Esophagus muscularis mucosa (tissue), 4 donors: ENCODE measurements at regions not wholly inside any gene's neighbourhood (a gene's known extent, or its start where the extent isn't known, plus 50 kb on each side); places are given as distances from the start of the nearest gene placed in this dataset.

Experiments used
- DNase-seq: peaks from one replicate; pipeline ENCODE4 v3.0.0-alpha.2; 2017; ENCODE audit errors: extremely low spot score
- H3K27ac ChIP-seq, 4 donors: fragments of 200-600 bp; sonication (generic); replicated peaks in 1 of 4; 1 replicate in 3 of 4; 2 replicates in 1 of 4; pipeline ENCODE4 v1.5.1; 2016 to 2019; ENCODE audit warnings: mild to moderate bottlenecking in 1 of 4
- H3K27me3 ChIP-seq, 4 donors: fragments of 200-600 bp; sonication (generic); one replicate each; pipeline versions ENCODE4 v1.5.1 to v1.6.0; 2016 to 2019
- H3K36me3 ChIP-seq, 4 donors: fragments of 200-600 bp; sonication (generic); one replicate each; pipeline ENCODE4 v1.5.1; 2016 to 2019
- H3K4me1 ChIP-seq, 4 donors: fragments of 200-600 bp; sonication (generic); one replicate each; pipeline ENCODE4 v1.5.1; 2016 to 2019
- H3K4me3 ChIP-seq, 4 donors: fragments of 200-600 bp; sonication (generic); 1 replicate in 2 of 4; 2 replicates in 2 of 4; pipeline ENCODE4 v1.5.1; 2016 to 2019; ENCODE audit warnings: mild to moderate bottlenecking in 4 of 4, moderate library complexity in 1 of 4
- H3K9me3 ChIP-seq, 4 donors: fragments of 200-600 bp; sonication (generic); 1 replicate in 3 of 4; 2 replicates in 1 of 4; pipeline ENCODE4 v1.5.1; 2016 to 2019
- EP300 ChIP-seq: sonication (generic); formaldehyde crosslinking; IDR thresholded peaks from one replicate; pipeline ENCODE4 v1.6.1; 2017; ENCODE audit warnings: antibody characterized with exemption
- POLR2A ChIP-seq: fragments of 450-650 bp; IDR thresholded peaks from one replicate; pipeline ENCODE4 v1.6.1; 2017; ENCODE audit warnings: antibody characterized with exemption, moderate library complexity, mild to moderate bottlenecking, low read depth
- POLR2AphosphoS5 ChIP-seq, 2 donors: sonication (generic); formaldehyde crosslinking; IDR thresholded peaks; one replicate each; pipeline ENCODE4 v1.6.1; 2017; ENCODE audit warnings: antibody characterized with exemption in 2 of 2
- WGBS: methylation state at CpG from one replicate; pipeline ENCODE4 v1.1.5; 2018; 5-methylcytosine and 5-hydroxymethylcytosine counted together
- intact Hi-C: fragments of 100-400 bp; cut with DNase I; formaldehyde crosslinking; loops from one replicate; pipeline ENCODE4 v1.15.1; 2023
- TF ChIP-seq, protein P1 (sequence below), 3 experiments: fragments of 200-600 bp in 2 of 3; fragments of 450-650 bp in 1 of 3; sonication (generic) in 2 of 3; IDR thresholded peaks; one replicate each; pipeline ENCODE4 v1.5.1; 2017 to 2019; ENCODE audit warnings: antibody characterized with exemption in 3 of 3, mild to moderate bottlenecking in 2 of 3, moderate library complexity in 1 of 3

DNA sequence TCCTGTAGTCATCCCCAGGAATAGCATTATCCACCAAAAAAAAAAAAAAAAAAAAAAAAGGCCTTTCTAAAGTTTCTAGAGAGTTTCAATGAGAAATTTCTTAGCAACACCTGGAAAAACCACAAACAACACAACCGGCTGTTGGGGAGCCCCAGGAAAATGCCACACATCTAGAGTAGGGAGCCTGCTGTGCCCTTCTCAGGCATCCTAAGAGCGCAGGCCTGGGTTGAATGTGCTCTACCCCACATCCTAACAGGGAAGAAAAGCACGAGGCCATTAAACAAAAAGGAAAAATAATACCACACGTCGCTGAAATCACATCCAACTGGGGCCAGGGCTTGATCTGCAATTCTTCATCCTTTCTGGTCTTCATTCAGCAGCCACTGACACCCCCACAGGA lies 367.5 kb downstream of the TGFB2 start:
- intact Hi-C loops: no loop called here
- no peak for TF ChIP-seq POLR2AphosphoS5 (IDR thresholded peaks at IDR 0.05)
- TF ChIP-seq EP300: no peak
- no peak for TF ChIP-seq POLR2A
- TF ChIP-seq, protein P1, sequence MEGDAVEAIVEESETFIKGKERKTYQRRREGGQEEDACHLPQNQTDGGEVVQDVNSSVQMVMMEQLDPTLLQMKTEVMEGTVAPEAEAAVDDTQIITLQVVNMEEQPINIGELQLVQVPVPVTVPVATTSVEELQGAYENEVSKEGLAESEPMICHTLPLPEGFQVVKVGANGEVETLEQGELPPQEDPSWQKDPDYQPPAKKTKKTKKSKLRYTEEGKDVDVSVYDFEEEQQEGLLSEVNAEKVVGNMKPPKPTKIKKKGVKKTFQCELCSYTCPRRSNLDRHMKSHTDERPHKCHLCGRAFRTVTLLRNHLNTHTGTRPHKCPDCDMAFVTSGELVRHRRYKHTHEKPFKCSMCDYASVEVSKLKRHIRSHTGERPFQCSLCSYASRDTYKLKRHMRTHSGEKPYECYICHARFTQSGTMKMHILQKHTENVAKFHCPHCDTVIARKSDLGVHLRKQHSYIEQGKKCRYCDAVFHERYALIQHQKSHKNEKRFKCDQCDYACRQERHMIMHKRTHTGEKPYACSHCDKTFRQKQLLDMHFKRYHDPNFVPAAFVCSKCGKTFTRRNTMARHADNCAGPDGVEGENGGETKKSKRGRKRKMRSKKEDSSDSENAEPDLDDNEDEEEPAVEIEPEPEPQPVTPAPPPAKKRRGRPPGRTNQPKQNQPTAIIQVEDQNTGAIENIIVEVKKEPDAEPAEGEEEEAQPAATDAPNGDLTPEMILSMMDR (IDR thresholded peaks at IDR 0.05): no peak
- Histone ChIP-seq H3K9me3 (no peaks in the 10 kb centered on the region), H3K27me3 (no peaks in the 10 kb centered on the region), H3K4me3 (no peak overlapping the region), H3K4me1 (peaks cover 0 to 4% (median 1%) of the 10 kb centered on the region in 4 donors), H3K27ac (no peak overlapping the region), H3K36me3 (no peaks in the 10 kb centered on the region)
- 91% methylated on average over 5 of the region's 5 CpGs for WGBS
- DNase-seq: no peak

DNA sequence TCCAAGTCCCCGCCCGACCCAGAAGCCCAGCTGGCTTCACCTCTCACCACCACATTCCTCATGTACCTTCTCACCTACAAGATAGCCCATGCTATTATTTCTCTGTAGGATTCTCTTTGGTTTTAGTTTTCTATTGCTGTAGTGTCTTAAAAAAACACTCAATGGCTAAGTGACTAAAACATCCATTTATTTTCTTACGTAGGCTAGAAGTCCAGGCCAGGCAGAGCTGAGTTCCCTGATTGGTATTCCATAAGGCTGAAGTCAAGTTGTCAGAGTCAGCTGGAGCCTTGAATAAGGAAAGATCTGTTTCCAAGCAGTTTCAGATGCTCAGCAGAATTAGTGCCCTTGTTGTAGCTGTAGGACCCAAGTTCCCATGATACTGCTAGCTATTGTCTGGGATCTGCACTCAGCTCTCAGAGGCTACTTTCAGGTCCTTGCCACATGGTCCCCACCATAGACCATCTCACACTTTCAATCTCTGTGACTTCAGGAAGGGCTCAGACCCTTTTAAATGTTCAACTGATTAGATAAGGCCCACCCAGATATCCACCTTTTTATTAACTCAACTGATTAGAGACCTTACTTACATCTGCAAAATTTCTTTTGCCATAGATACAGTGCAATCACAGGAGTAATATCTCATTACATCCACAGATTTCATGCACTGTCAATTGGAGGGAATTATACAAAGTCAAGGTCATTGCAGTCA lies 371.0 kb downstream of the TGFB2 start:
- no peaks in the 10 kb centered on the region for H3K9me3 ChIP-seq
- no peak overlapping the region for H3K27ac ChIP-seq
- no peaks in the 10 kb centered on the region for H3K36me3 ChIP-seq
- H3K27me3 ChIP-seq: no peaks in the 10 kb centered on the region
- peaks cover 0 to 10% (median 6%) of the 10 kb centered on the region in 4 donors for H3K4me1 ChIP-seq
- DNase-seq: no peak
- H3K4me3 ChIP-seq: no peak overlapping the region
- TF ChIP-seq, protein P1 (IDR thresholded peaks at IDR 0.05): no peak
- TF ChIP-seq POLR2A (no peak), POLR2AphosphoS5 (IDR thresholded peaks at IDR 0.05) (no peak), EP300 (no peak)
- 98% methylated on average over 3 of the region's 3 CpGs for WGBS
- intact Hi-C loops: no loop called here

DNA sequence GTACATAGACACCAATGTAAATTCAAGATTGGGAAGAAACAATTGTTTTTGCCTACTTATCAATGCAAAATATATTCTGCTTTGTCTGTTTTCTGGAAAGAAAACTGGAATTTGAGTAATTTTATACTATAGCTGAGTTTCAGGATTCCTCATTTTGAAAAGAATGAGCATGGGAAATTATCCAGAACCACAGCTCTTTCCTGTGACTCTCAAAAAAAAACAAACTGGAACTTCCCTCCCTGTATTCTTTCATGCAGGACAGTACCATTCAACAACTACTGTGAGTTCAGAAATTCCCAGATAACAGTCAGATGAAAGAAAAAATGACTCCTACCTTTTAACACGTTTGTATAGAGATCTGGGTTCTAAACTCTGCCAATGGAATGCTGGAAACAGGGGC lies 372.4 kb downstream of the TGFB2 start:
- no peak for DNase-seq
- TF ChIP-seq, protein P1 (IDR thresholded peaks at IDR 0.05): no peak
- no peak for TF ChIP-seq EP300
- TF ChIP-seq POLR2AphosphoS5 (IDR thresholded peaks at IDR 0.05): no peak
- TF ChIP-seq POLR2A: no peak
- peaks cover 0 to 10% (median 6%) of the 10 kb centered on the region in 4 donors for H3K4me1 ChIP-seq
- WGBS: 0% methylated on average over 1 of the region's 1 CpG
- H3K4me3 ChIP-seq: no peak overlapping the region
- H3K27me3 ChIP-seq: no peaks in the 10 kb centered on the region
- H3K9me3 ChIP-seq: no peaks in the 10 kb centered on the region
- intact Hi-C loops: no loop called here
- H3K27ac ChIP-seq: no peak overlapping the region
- no peaks in the 10 kb centered on the region for H3K36me3 ChIP-seq

DNA sequence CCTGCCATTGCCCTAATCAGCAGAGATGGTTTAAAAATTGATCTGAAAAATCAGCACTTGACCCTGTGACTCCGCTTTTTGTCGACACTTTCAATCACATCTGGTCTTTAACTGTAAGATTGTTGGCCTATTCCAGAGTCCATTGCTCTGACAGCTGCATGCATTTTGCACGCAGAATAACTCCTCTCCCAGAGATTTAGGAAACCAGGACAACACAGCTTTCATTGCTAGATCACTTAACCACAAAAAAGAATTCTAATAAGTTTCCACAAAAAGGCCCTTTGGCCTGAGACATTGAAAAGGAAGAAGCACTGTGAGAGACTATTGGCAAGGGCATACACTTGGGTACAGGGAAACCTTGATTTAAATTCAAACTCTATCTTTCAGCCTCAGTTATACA lies 373.1 kb downstream of the TGFB2 start:
- Histone ChIP-seq H3K27me3 (no peaks in the 10 kb centered on the region), H3K27ac (no peak overlapping the region), H3K9me3 (no peaks in the 10 kb centered on the region), H3K4me1 (peaks cover 0 to 10% (median 6%) of the 10 kb centered on the region in 4 donors), H3K36me3 (no peaks in the 10 kb centered on the region), H3K4me3 (no peak overlapping the region)
- intact Hi-C loops: no loop called here
- 70% methylated on average over 3 of the region's 3 CpGs for WGBS
- no peak for DNase-seq
- TF ChIP-seq POLR2A: no peak
- TF ChIP-seq, protein P1 (IDR thresholded peaks at IDR 0.05): no peak
- TF ChIP-seq POLR2AphosphoS5 (IDR thresholded peaks at IDR 0.05): no peak
- TF ChIP-seq EP300: no peak

DNA sequence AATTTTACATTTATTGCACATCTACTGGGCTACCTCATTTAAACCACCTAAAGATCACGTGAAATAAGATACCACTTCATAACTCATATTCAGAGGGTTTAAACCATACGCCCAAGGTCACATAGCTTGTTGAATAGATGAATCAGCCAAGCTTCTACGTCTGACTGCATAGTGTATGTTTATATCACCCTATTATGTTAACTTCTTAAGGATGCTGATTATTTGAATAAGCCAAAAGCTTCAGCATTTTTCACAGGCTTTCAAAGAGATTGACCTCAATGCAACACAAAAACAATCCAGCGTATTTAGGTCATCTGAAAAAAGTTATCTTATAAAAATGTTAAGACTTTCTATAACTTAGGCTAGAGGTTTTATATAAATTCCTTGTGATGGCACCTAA lies 373.8 kb downstream of the TGFB2 start:
- TF ChIP-seq POLR2AphosphoS5 (IDR thresholded peaks at IDR 0.05) (no peak), EP300 (no peak), POLR2A (no peak)
- TF ChIP-seq, protein P1 (IDR thresholded peaks at IDR 0.05): no peak
- no peak overlapping the region for H3K4me3 ChIP-seq
- H3K36me3 ChIP-seq: no peaks in the 10 kb centered on the region
- H3K27me3 ChIP-seq: no peaks in the 10 kb centered on the region
- peaks cover 0 to 10% (median 6%) of the 10 kb centered on the region in 4 donors for H3K4me1 ChIP-seq
- no peaks in the 10 kb centered on the region for H3K9me3 ChIP-seq
- WGBS: 79% methylated on average over 4 of the region's 4 CpGs
- intact Hi-C loops: no loop called here
- no peak for DNase-seq
- H3K27ac ChIP-seq: no peak overlapping the region
